PFSK-1 (cell line): ENCODE measurements at regions not wholly inside any gene's neighbourhood (a gene's known extent, or its start where the extent isn't known, plus 50 kb on each side); places are given as distances from the start of the nearest gene placed in this dataset.

Source experiments
- POLR2AphosphoS5 ChIP-seq: IDR thresholded peaks from 2 replicates; pipeline ENCODE4 v1.6.1; 2012; ENCODE audit warnings: low read depth, mild to moderate bottlenecking, control low read depth, low read length, moderate library complexity
- REST ChIP-seq, 2 experiments: IDR thresholded peaks; 2 replicates each; pipeline versions ENCODE4 v1.6.1 to v1.8.0; 2011 to 2012; ENCODE audit warnings: low read depth in 2 of 2, low read length in 2 of 2, control low read depth in 1 of 2, inconsistent platforms in 1 of 2, mild to moderate bottlenecking in 1 of 2, moderate library complexity in 1 of 2; ENCODE audit not compliant: insufficient read depth in 1 of 2

- TF ChIP-seq POLR2AphosphoS5 (no peak), REST (IDR thresholded peaks at IDR 0.05; ENCODE audit: insufficient read depth in 1 of 2, low read depth in 2 of 2, low read length in 2 of 2) (no peak)
Observed at GRCh38 chrX:40474205-40474626, 106.6 kb upstream of the ATP6AP2 start.
